ENCODE measurements at regions not wholly inside any gene's neighbourhood (a gene's known extent, or its start where the extent isn't known, plus 50 kb on each side); places are given as distances from the start of the nearest gene placed in this dataset.

- no peak for TF ChIP-seq EZH2 (IDR thresholded peaks at IDR 0.05)
- TF ChIP-seq POLR2AphosphoS5 (IDR thresholded peaks at IDR 0.05; ENCODE audit: borderline replicate concordance, low read depth, low read length), result no peak
- no peak for TF ChIP-seq FOXP2 (optimal IDR thresholded peaks at IDR 0.05; ENCODE audit: control extremely low read depth, extremely low read length, insufficient read depth)
These were observed 188.3 kb downstream of the NAF1 start for GRCh38 chr4:162978398-162978797.

Data from SK-N-MC (cell line).